Bronchial epithelial cell (primary cell): ENCODE measurements at regions not wholly inside any gene's neighbourhood (a gene's known extent, or its start where the extent isn't known, plus 50 kb on each side); places are given as distances from the start of the nearest gene placed in this dataset.
"Not testable (repeated sequence)": the region's sequence is repeated elsewhere in the genome, so short reads cannot be mapped to it uniquely, and the experiment has no call there.

ENCODE experiments used
- DNase-seq: peaks from one replicate; pipeline ENCODE4 v3.0.0-alpha.2; 2010; ENCODE audit warnings: low read depth
- FAIRE-seq: peaks from 2 replicates; lab custom pipeline; 2011; peaks lifted over from hg19 to GRCh38; lab: Jason Lieb, UNC
- H3K27me3 ChIP-seq: 2 replicates; pipeline ENCODE4 v1.5.1; 2011; ENCODE audit warnings: low read length; ENCODE audit not compliant: control insufficient read depth, insufficient read depth
- H3K36me3 ChIP-seq: 2 replicates; pipeline ENCODE4 v1.5.1; 2011; ENCODE audit warnings: low read length; ENCODE audit not compliant: control insufficient read depth, insufficient read depth
- H3K4me3 ChIP-seq: 2 replicates; pipeline ENCODE4 v1.5.1; 2011; ENCODE audit warnings: mild to moderate bottlenecking, low read depth, low read length, control low read depth
- CTCF ChIP-seq: IDR thresholded peaks from 2 replicates; pipeline ENCODE4 v1.5.1; 2011; ENCODE audit warnings: mild to moderate bottlenecking, moderate library complexity, low read length, control low read depth, inconsistent platforms; ENCODE audit not compliant: insufficient read depth, severe bottlenecking

GRCh38 chrX:86930419-86930818 is 587.2 kb upstream of the KLHL4 start:
- FAIRE-seq (no peak), DNase-seq (no peak)

GRCh38 chrX:86935988-86936387 is 581.6 kb upstream of the KLHL4 start:
- no peaks in the 10 kb centered on the region for H3K36me3 ChIP-seq
- DNase-seq (no peak), FAIRE-seq (peak; percentile 66)
- no peak for TF ChIP-seq CTCF
- H3K27me3 ChIP-seq: no peaks in the 10 kb centered on the region
- no peak overlapping the region for H3K4me3 ChIP-seq

More at GRCh38 chrX:86930419-86930818, 587.2 kb upstream of the KLHL4 start:
- no peak for TF ChIP-seq CTCF
- Histone ChIP-seq H3K36me3 (no peaks in the 10 kb centered on the region), H3K4me3 (no peak overlapping the region), H3K27me3 (no peaks in the 10 kb centered on the region)

DNA sequence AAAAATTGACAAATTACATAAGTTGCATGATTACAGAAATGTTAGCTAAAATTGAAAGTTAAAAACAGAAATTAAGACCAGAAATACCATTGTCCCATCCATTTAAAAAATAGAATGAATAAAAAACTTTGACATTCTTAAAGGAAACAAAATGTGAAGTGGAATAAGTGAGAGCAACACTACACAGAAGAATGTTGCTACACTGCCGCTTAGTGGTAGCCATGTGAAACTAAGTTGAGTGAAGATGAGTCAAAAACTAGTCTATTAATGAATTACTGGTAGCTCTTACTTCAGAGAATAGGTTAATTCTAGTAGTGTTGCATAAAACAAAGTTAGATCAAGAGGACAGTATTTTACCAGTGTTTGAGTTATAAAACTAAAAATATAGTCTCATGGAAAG is 571.0 kb upstream of the KLHL4 start:
- Histone ChIP-seq H3K27me3 (no peaks in the 10 kb centered on the region), H3K36me3 (no peaks in the 10 kb centered on the region), H3K4me3 (no peak overlapping the region)
- TF ChIP-seq CTCF: peak; percentile 41
- FAIRE-seq (no peak), DNase-seq (peak; percentile 11)

DNA sequence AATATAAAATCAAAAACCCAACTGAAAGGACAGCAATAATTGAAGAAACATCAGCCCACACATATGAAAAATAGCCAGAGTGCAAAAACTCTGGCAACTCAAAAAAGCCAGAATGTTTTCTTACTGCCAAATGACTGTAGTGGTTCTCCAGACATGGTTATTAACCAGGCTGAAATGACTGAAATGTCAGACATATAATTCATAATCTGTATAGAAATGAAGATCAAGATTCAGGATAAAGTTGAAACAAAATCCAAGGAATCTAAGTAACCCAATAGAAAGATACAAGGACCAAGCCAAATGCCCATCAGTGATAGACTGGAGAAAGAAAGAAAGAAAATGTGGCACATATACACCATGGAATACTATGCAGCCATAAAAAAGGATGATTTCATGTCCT is 553.3 kb upstream of the KLHL4 start:
- no peak for FAIRE-seq
- no peak for TF ChIP-seq CTCF
- Histone ChIP-seq H3K36me3 (no peaks in the 10 kb centered on the region), H3K27me3 (no peaks in the 10 kb centered on the region), H3K4me3 (no peak overlapping the region)
- no peak for DNase-seq

- no peak for FAIRE-seq
These were observed 536.2 kb upstream of the KLHL4 start for GRCh38 chrX:86981326-86981879.

DNA sequence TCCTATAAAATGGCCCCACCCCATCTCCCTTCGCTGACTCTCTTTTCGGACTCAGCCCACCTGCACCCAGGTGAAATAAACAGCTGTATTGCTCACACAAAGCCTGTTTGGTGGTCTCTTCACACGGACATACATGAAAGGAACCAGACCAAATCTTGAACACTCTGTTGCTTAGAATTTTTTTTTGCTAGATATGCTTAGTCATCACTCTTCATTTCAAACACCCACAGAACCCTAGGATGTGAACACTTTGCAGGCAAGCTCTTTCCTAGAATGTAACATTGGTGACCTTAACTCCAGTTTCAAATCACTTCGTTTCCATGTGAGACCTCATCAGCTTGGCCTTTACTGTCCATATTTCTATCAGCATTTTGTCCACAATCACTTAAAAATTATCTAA is 530.3 kb upstream of the KLHL4 start:
- not testable (repeated sequence) for DNase-seq, FAIRE-seq, H3K4me3 ChIP-seq, H3K36me3 ChIP-seq, H3K27me3 ChIP-seq

More at GRCh38 chrX:86981326-86981879, 536.2 kb upstream of the KLHL4 start:
- Histone ChIP-seq H3K36me3 (no peaks in the 10 kb centered on the region), H3K27me3 (no peaks in the 10 kb centered on the region), H3K4me3 (no peak overlapping the region)
- no peak for DNase-seq
- TF ChIP-seq CTCF: no peak
